ACC112 (cell line): ENCODE measurements at regions not wholly inside any gene's neighbourhood (a gene's known extent, or its start where the extent isn't known, plus 50 kb on each side); places are given as distances from the start of the nearest gene placed in this dataset.
A peak's percentile ranks its signal among the peaks of the same experiment; 100 is the strongest.

Experiments used
- H2AFZ ChIP-seq: fragments of 200-600 bp; sonication (generic); one replicate; pipeline ENCODE4 v1.6.0; 2017; ENCODE audit warnings: antibody characterized with exemption, low read length; ENCODE audit not compliant: unreplicated experiment
- H3K27ac ChIP-seq: fragments of 200-600 bp; sonication (generic); 2 replicates; pipeline ENCODE4 v1.5.1; 2014; ENCODE audit warnings: low read depth, mild to moderate bottlenecking, antibody characterized with exemption, low read length, moderate library complexity
- H3K27me3 ChIP-seq: fragments of 200-600 bp; sonication (generic); 2 replicates; pipeline ENCODE4 v1.6.1; 2014; ENCODE audit warnings: mild to moderate bottlenecking, antibody characterized with exemption, low read length, moderate library complexity, mixed read lengths; ENCODE audit not compliant: insufficient read depth
- H3K36me3 ChIP-seq: fragments of 200-600 bp; sonication (generic); 2 replicates; pipeline ENCODE4 v1.6.1; 2016; ENCODE audit warnings: mild to moderate bottlenecking, antibody characterized with exemption, low read length, moderate library complexity, mixed read lengths; ENCODE audit not compliant: insufficient read depth
- H3K4me1 ChIP-seq: fragments of 200-600 bp; sonication (generic); one replicate; pipeline ENCODE4 v1.6.1; 2016; ENCODE audit warnings: low read length, mixed read lengths; ENCODE audit not compliant: insufficient read depth, unreplicated experiment, control insufficient read depth
- H3K4me3 ChIP-seq: fragments of 200-600 bp; sonication (generic); 2 replicates; pipeline ENCODE4 v1.5.1; 2014; ENCODE audit warnings: mild to moderate bottlenecking, low read depth, low read length
- H3K79me2 ChIP-seq: fragments of 200-600 bp; sonication (generic); one replicate; pipeline ENCODE4 v1.6.0; 2016; ENCODE audit warnings: low read length; ENCODE audit not compliant: control insufficient read depth, unreplicated experiment, insufficient read depth

GRCh38 chr11:87425943-87426342 is 388.2 kb downstream of the TMEM135 start:
- H3K4me3 ChIP-seq: no peak overlapping the region
- no peaks in the 10 kb centered on the region for H3K79me2 ChIP-seq
- no peak overlapping the region for H2AFZ ChIP-seq
- H3K27ac ChIP-seq: no peak overlapping the region
- H3K4me1 ChIP-seq: peaks cover 15% of the 10 kb centered on the region
- H3K36me3 ChIP-seq: no peaks in the 10 kb centered on the region
- no peaks in the 10 kb centered on the region for H3K27me3 ChIP-seq

GRCh38 chr11:87425391-87425790 is 387.7 kb downstream of the TMEM135 start:
- Histone ChIP-seq H3K79me2 (no peaks in the 10 kb centered on the region), H3K4me3 (no peak overlapping the region), H2AFZ (no peak overlapping the region), H3K27me3 (no peaks in the 10 kb centered on the region), H3K36me3 (no peaks in the 10 kb centered on the region), H3K27ac (no peak overlapping the region), H3K4me1 (peaks cover 14% of the 10 kb centered on the region)

- no peaks in the 10 kb centered on the region for H3K27me3 ChIP-seq
- peaks cover 24% of the 10 kb centered on the region for H3K4me1 ChIP-seq
- no peaks in the 10 kb centered on the region for H3K36me3 ChIP-seq
- no peak overlapping the region for H2AFZ ChIP-seq
- H3K4me3 ChIP-seq: no peak overlapping the region
- no peak overlapping the region for H3K27ac ChIP-seq
- no peaks in the 10 kb centered on the region for H3K79me2 ChIP-seq
Measured at GRCh38 chr11:87423161-87423560, 385.4 kb downstream of the TMEM135 start.

GRCh38 chr11:87422566-87422965 is 384.8 kb downstream of the TMEM135 start:
- Histone ChIP-seq H3K27me3 (no peaks in the 10 kb centered on the region), H2AFZ (no peak overlapping the region)

GRCh38 chr11:87421422-87421821 is 383.7 kb downstream of the TMEM135 start:
- H3K27ac ChIP-seq: no peak overlapping the region
- no peaks in the 10 kb centered on the region for H3K27me3 ChIP-seq
- no peaks in the 10 kb centered on the region for H3K36me3 ChIP-seq
- peaks cover 22% of the 10 kb centered on the region for H3K4me1 ChIP-seq
- no peak overlapping the region for H3K4me3 ChIP-seq
- no peak overlapping the region for H2AFZ ChIP-seq
- H3K79me2 ChIP-seq: no peaks in the 10 kb centered on the region

More at GRCh38 chr11:87422566-87422965, 384.8 kb downstream of the TMEM135 start:
- peaks cover 22% of the 10 kb centered on the region for H3K4me1 ChIP-seq
- H3K4me3 ChIP-seq: no peak overlapping the region
- H3K36me3 ChIP-seq: no peaks in the 10 kb centered on the region
- H3K27ac ChIP-seq: no peak overlapping the region
- H3K79me2 ChIP-seq: no peaks in the 10 kb centered on the region

GRCh38 chr11:87417951-87418350 is 380.2 kb downstream of the TMEM135 start:
- Histone ChIP-seq H3K79me2 (no peaks in the 10 kb centered on the region), H3K27me3 (no peaks in the 10 kb centered on the region), H3K4me1 (peaks cover 19% of the 10 kb centered on the region), H2AFZ (no peak overlapping the region), H3K4me3 (no peak overlapping the region), H3K36me3 (no peaks in the 10 kb centered on the region), H3K27ac (no peak overlapping the region)

- peak overlapping the region; percentile 8; the same call in 1 of the 2 replicates for H3K4me3 ChIP-seq
- H3K27ac ChIP-seq: 0 out of 2 replicates have a peak overlapping the region, but pooled peaks have one; percentile 32
- H2AFZ ChIP-seq: peak overlapping the region; percentile 60
- H3K79me2 ChIP-seq: no peaks in the 10 kb centered on the region
- H3K4me1 ChIP-seq: peaks cover 11% of the 10 kb centered on the region
- H3K27me3 ChIP-seq: no peaks in the 10 kb centered on the region
- H3K36me3 ChIP-seq: no peaks in the 10 kb centered on the region
Measured at GRCh38 chr11:87405843-87406242, 368.1 kb downstream of the TMEM135 start.

GRCh38 chr11:87405356-87405755 is 367.6 kb downstream of the TMEM135 start:
- Histone ChIP-seq H3K27me3 (no peaks in the 10 kb centered on the region), H3K36me3 (no peaks in the 10 kb centered on the region), H3K4me1 (peaks cover 11% of the 10 kb centered on the region), H3K27ac (0 out of 2 replicates have a peak overlapping the region, but pooled peaks have one; percentile 32), H3K79me2 (no peaks in the 10 kb centered on the region), H2AFZ (peak overlapping the region; percentile 60), H3K4me3 (peak overlapping the region; percentile 8; the same call in 1 of the 2 replicates)

- Histone ChIP-seq H2AFZ (no peak overlapping the region), H3K4me1 (peaks cover 11% of the 10 kb centered on the region), H3K36me3 (no peaks in the 10 kb centered on the region), H3K4me3 (no peak overlapping the region), H3K27ac (no peak overlapping the region), H3K79me2 (no peaks in the 10 kb centered on the region), H3K27me3 (no peaks in the 10 kb centered on the region)
Measured at GRCh38 chr11:87401653-87402052, 363.9 kb downstream of the TMEM135 start.

- no peak overlapping the region for H2AFZ ChIP-seq
- no peaks in the 10 kb centered on the region for H3K36me3 ChIP-seq
- H3K27me3 ChIP-seq: no peaks in the 10 kb centered on the region
- H3K79me2 ChIP-seq: no peaks in the 10 kb centered on the region
- no peaks in the 10 kb centered on the region for H3K4me1 ChIP-seq
- H3K4me3 ChIP-seq: no peak overlapping the region
- no peak overlapping the region for H3K27ac ChIP-seq
Measured at GRCh38 chr11:87399341-87399740, 361.6 kb downstream of the TMEM135 start.

GRCh38 chr11:87398931-87399330 is 361.2 kb downstream of the TMEM135 start:
- Histone ChIP-seq H2AFZ (no peak overlapping the region), H3K27me3 (no peaks in the 10 kb centered on the region), H3K79me2 (no peaks in the 10 kb centered on the region), H3K36me3 (no peaks in the 10 kb centered on the region), H3K4me1 (no peaks in the 10 kb centered on the region), H3K4me3 (no peak overlapping the region), H3K27ac (no peak overlapping the region)
